Liver (tissue), 8 donors: ENCODE measurements at regions not wholly inside any gene's neighbourhood (a gene's known extent, or its start where the extent isn't known, plus 50 kb on each side); places are given as distances from the start of the nearest gene placed in this dataset.

ENCODE experiments used
- DNase-seq: peaks from one replicate; pipeline ENCODE4 v3.0.0-alpha.2; 2017; ENCODE audit warnings: low spot score
- H3K27ac ChIP-seq, 2 donors: one replicate each; pipeline ENCODE4 v1.7.0; 2013; ENCODE audit warnings: inconsistent platforms in 2 of 2, low read length in 2 of 2, control low read depth in 1 of 2, low read depth in 1 of 2, mild to moderate bottlenecking in 1 of 2
- H3K27me3 ChIP-seq, 4 donors: one replicate each; pipeline versions ENCODE4 v1.6.1 to v1.7.0; 2013; ENCODE audit warnings: low read length in 3 of 4, inconsistent platforms in 1 of 4, mild to moderate bottlenecking in 1 of 4, moderate library complexity in 1 of 4; ENCODE audit not compliant: control insufficient read depth in 4 of 4, insufficient read depth in 4 of 4
- H3K36me3 ChIP-seq, 4 donors: one replicate each; pipeline versions ENCODE4 v1.6.1 to v1.7.0; 2013; ENCODE audit warnings: low read length in 3 of 4, mild to moderate bottlenecking in 3 of 4, low read depth in 1 of 4, moderate library complexity in 1 of 4; ENCODE audit not compliant: control insufficient read depth in 4 of 4, insufficient read depth in 3 of 4
- H3K4me1 ChIP-seq, 4 donors: one replicate each; pipeline versions ENCODE4 v1.6.1 to v1.7.0; 2013; ENCODE audit warnings: low read length in 3 of 4, mild to moderate bottlenecking in 3 of 4, moderate library complexity in 1 of 4; ENCODE audit not compliant: control insufficient read depth in 4 of 4, insufficient read depth in 4 of 4
- H3K4me3 ChIP-seq, 3 donors: one replicate each; pipeline versions ENCODE4 v1.6.1 to v1.7.0; 2013; ENCODE audit warnings: low read length in 3 of 3, control low read depth in 1 of 3, low read depth in 1 of 3, mild to moderate bottlenecking in 1 of 3
- H3K9ac ChIP-seq, 2 donors: one replicate each; pipeline ENCODE4 v1.7.0; 2013; ENCODE audit warnings: low read length in 2 of 2, mild to moderate bottlenecking in 2 of 2, moderate library complexity in 2 of 2, control low read depth in 1 of 2, low read depth in 1 of 2
- H3K9me3 ChIP-seq, 4 donors: one replicate each; pipeline versions ENCODE4 v1.6.1 to v1.7.0; 2013; ENCODE audit warnings: low read length in 3 of 4; ENCODE audit not compliant: control insufficient read depth in 4 of 4
- EGR1 ChIP-seq, 2 donors: IDR thresholded peaks; 2 replicates each; pipeline ENCODE4 v1.6.1; 2016 to 2018; ENCODE audit warnings: antibody characterized with exemption in 2 of 2, low read depth in 2 of 2
- FOXA1 ChIP-seq: IDR thresholded peaks from 2 replicates; pipeline ENCODE4 v1.6.1; 2016; ENCODE audit warnings: antibody characterized with exemption
- GABPA ChIP-seq, 2 donors: IDR thresholded peaks in 1 of 2; conservative IDR thresholded peaks in 1 of 2; 2 replicates each; pipeline ENCODE4 v1.6.1; 2016; ENCODE audit warnings: antibody characterized with exemption in 2 of 2, mild to moderate bottlenecking in 1 of 2, moderate library complexity in 1 of 2
- HNF4A ChIP-seq, 2 donors: conservative IDR thresholded peaks; 2 replicates each; pipeline ENCODE4 v1.6.1; 2016; ENCODE audit warnings: antibody characterized with exemption in 2 of 2, mild to moderate bottlenecking in 2 of 2
- HNF4G ChIP-seq: IDR thresholded peaks from 2 replicates; pipeline ENCODE4 v1.6.1; 2016; ENCODE audit warnings: antibody characterized with exemption
- JUND ChIP-seq, 2 donors: IDR thresholded peaks; 2 replicates each; pipeline ENCODE4 v1.6.1; 2016; ENCODE audit warnings: antibody characterized with exemption in 2 of 2
- NR2F2 ChIP-seq: IDR thresholded peaks from 2 replicates; pipeline ENCODE4 v1.6.1; 2016; ENCODE audit warnings: antibody characterized with exemption
- RAD21 ChIP-seq, 2 donors: IDR thresholded peaks; 2 replicates each; pipeline ENCODE4 v1.6.1; 2016; ENCODE audit warnings: antibody characterized with exemption in 2 of 2, mild to moderate bottlenecking in 2 of 2
- RXRA ChIP-seq, 2 donors: IDR thresholded peaks; 2 replicates each; pipeline ENCODE4 v1.6.1; 2017 to 2018; ENCODE audit warnings: antibody characterized with exemption in 2 of 2, mild to moderate bottlenecking in 1 of 2
- SP1 ChIP-seq: IDR thresholded peaks from 2 replicates; pipeline ENCODE4 v1.6.1; 2018; ENCODE audit warnings: antibody characterized with exemption, mild to moderate bottlenecking
- TAF1 ChIP-seq: conservative IDR thresholded peaks from 2 replicates; pipeline ENCODE4 v1.6.1; 2016; ENCODE audit warnings: antibody characterized with exemption, mild to moderate bottlenecking
- YY1 ChIP-seq: IDR thresholded peaks from 2 replicates; pipeline ENCODE4 v1.6.1; 2016; ENCODE audit warnings: antibody characterized with exemption, mild to moderate bottlenecking
- WGBS: extraction: QIAGEN DNeasy Blood & Tissue Kit; methylation state at CpG from one replicate; pipeline ENCODE4 v1.1.7; 2013; 5-methylcytosine and 5-hydroxymethylcytosine counted together
- TF ChIP-seq, protein P1 (sequence below): IDR thresholded peaks from 2 replicates; pipeline ENCODE4 v1.6.1; 2016; ENCODE audit warnings: antibody characterized with exemption
- TF ChIP-seq, protein P2 (sequence below): fragments of 150-350 bp; IDR thresholded peaks from 2 replicates; pipeline ENCODE4 v1.5.1; 2017; ENCODE audit warnings: improper control_type of control experiment, low read depth, low read length; ENCODE audit not compliant: missing input control
- TF ChIP-seq, protein P3 (sequence below): IDR thresholded peaks from 2 replicates; pipeline ENCODE4 v1.6.1; 2016; ENCODE audit warnings: antibody characterized with exemption
- TF ChIP-seq, protein P4 (sequence below): IDR thresholded peaks from 2 replicates; pipeline ENCODE4 v1.6.1; 2016; ENCODE audit warnings: antibody characterized with exemption, mild to moderate bottlenecking
- donor health status: healthy.
- donor health status: healthy.
- donor health status: healthy.
- donor health status: healthy.
- donor health status: healthy.

DNA sequence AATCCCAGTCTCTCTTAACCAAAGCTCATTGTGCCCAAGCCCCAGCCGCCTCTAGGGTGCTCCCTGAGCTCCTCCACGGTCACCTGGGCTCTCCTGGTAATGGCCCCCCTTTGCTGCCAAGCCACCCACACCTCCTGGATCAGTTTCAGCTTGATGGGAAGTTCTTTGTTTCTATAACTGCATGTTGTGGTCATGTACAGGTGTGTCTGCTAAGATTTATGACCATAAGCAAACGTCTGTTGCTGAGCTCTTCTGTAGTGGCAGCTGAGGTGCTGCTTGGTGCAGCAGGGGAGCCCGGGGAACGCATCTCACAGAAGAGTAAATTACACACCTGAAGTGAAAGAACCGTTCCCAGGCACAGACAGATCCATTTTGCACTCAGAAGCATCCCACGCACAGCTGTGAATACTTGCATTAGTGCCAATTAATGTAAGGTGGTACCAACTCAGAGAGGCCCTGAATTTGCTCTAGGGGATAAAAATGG, 194.6 kb upstream of the ARID1B start:
- no peak overlapping the region for H3K4me3 ChIP-seq
- H3K9ac ChIP-seq: no peak overlapping the region
- 65% methylated on average over 7 of the region's 7 CpGs for WGBS
- H3K4me1 ChIP-seq: no peaks in the 10 kb centered on the region
- H3K9me3 ChIP-seq: peaks cover 2 to 7% (median 3%) of the 10 kb centered on the region in 4 donors
- no peaks in the 10 kb centered on the region for H3K27me3 ChIP-seq
- no peaks in the 10 kb centered on the region for H3K36me3 ChIP-seq
- no peak overlapping the region for H3K27ac ChIP-seq
- no peak for TF ChIP-seq RAD21 (IDR thresholded peaks at IDR 0.05)
- TF ChIP-seq HNF4A (conservative IDR thresholded peaks at IDR 0.05): no peak
- no peak for TF ChIP-seq EGR1 (IDR thresholded peaks at IDR 0.05; ENCODE audit: low read depth in 2 of 2)
- TF ChIP-seq HNF4G: no peak
- TF ChIP-seq RXRA (IDR thresholded peaks at IDR 0.05): no peak
- no peak for TF ChIP-seq YY1
- no peak for TF ChIP-seq SP1
- no peak for TF ChIP-seq NR2F2
- TF ChIP-seq FOXA1: no peak
- TF ChIP-seq TAF1: no peak
- TF ChIP-seq GABPA (IDR thresholded peaks at IDR 0.05 in 1 of 2, conservative IDR thresholded peaks at IDR 0.05 in 1 of 2): no peak
- TF ChIP-seq, protein P1, sequence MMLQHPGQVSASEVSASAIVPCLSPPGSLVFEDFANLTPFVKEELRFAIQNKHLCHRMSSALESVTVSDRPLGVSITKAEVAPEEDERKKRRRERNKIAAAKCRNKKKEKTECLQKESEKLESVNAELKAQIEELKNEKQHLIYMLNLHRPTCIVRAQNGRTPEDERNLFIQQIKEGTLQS: no peak
- TF ChIP-seq, protein P2, sequence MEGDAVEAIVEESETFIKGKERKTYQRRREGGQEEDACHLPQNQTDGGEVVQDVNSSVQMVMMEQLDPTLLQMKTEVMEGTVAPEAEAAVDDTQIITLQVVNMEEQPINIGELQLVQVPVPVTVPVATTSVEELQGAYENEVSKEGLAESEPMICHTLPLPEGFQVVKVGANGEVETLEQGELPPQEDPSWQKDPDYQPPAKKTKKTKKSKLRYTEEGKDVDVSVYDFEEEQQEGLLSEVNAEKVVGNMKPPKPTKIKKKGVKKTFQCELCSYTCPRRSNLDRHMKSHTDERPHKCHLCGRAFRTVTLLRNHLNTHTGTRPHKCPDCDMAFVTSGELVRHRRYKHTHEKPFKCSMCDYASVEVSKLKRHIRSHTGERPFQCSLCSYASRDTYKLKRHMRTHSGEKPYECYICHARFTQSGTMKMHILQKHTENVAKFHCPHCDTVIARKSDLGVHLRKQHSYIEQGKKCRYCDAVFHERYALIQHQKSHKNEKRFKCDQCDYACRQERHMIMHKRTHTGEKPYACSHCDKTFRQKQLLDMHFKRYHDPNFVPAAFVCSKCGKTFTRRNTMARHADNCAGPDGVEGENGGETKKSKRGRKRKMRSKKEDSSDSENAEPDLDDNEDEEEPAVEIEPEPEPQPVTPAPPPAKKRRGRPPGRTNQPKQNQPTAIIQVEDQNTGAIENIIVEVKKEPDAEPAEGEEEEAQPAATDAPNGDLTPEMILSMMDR: no peak
- TF ChIP-seq, protein P3, sequence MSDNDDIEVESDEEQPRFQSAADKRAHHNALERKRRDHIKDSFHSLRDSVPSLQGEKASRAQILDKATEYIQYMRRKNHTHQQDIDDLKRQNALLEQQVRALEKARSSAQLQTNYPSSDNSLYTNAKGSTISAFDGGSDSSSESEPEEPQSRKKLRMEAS: no peak
- no peak for DNase-seq

DNA sequence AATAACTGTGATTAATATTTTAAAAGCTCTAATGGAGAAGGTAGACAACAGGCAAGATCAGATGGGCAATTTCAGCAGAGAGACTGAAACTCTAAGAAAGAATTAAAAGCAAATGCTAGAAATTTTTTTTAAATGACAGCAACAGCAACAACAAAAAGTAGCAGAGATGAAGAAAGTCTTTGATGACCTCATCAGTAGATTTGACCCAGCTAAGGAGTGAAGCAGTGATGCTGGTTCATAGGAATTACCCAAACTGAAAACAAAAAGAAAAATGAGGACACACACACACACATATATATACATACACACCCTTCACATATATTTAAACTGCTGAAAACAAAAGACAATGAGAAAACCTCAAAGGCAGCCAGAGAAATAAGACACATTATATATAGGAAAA, 197.6 kb upstream of the ARID1B start:
- no peak for DNase-seq
- Histone ChIP-seq H3K27ac (no peak overlapping the region), H3K4me3 (no peak overlapping the region), H3K27me3 (no peaks in the 10 kb centered on the region), H3K9me3 (peaks cover 4 to 21% (median 13%) of the 10 kb centered on the region in 4 donors), H3K9ac (no peak overlapping the region), H3K4me1 (no peaks in the 10 kb centered on the region), H3K36me3 (no peaks in the 10 kb centered on the region)
- TF ChIP-seq, protein P4, sequence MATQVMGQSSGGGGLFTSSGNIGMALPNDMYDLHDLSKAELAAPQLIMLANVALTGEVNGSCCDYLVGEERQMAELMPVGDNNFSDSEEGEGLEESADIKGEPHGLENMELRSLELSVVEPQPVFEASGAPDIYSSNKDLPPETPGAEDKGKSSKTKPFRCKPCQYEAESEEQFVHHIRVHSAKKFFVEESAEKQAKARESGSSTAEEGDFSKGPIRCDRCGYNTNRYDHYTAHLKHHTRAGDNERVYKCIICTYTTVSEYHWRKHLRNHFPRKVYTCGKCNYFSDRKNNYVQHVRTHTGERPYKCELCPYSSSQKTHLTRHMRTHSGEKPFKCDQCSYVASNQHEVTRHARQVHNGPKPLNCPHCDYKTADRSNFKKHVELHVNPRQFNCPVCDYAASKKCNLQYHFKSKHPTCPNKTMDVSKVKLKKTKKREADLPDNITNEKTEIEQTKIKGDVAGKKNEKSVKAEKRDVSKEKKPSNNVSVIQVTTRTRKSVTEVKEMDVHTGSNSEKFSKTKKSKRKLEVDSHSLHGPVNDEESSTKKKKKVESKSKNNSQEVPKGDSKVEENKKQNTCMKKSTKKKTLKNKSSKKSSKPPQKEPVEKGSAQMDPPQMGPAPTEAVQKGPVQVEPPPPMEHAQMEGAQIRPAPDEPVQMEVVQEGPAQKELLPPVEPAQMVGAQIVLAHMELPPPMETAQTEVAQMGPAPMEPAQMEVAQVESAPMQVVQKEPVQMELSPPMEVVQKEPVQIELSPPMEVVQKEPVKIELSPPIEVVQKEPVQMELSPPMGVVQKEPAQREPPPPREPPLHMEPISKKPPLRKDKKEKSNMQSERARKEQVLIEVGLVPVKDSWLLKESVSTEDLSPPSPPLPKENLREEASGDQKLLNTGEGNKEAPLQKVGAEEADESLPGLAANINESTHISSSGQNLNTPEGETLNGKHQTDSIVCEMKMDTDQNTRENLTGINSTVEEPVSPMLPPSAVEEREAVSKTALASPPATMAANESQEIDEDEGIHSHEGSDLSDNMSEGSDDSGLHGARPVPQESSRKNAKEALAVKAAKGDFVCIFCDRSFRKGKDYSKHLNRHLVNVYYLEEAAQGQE: no peak
- TF ChIP-seq SP1 (no peak), GABPA (IDR thresholded peaks at IDR 0.05 in 1 of 2, conservative IDR thresholded peaks at IDR 0.05 in 1 of 2) (no peak), FOXA1 (no peak), YY1 (no peak), RXRA (IDR thresholded peaks at IDR 0.05) (no peak), HNF4A (conservative IDR thresholded peaks at IDR 0.05) (no peak), JUND (IDR thresholded peaks at IDR 0.05) (no peak), RAD21 (IDR thresholded peaks at IDR 0.05) (no peak), EGR1 (IDR thresholded peaks at IDR 0.05; ENCODE audit: low read depth in 2 of 2) (no peak), HNF4G (no peak)
- TF ChIP-seq, protein P1: no peak
- TF ChIP-seq, protein P2: no peak
- TF ChIP-seq, protein P3: no peak
